CD4-positive, alpha-beta T cell (primary cell): ENCODE measurements at regions not wholly inside any gene's neighbourhood (a gene's known extent, or its start where the extent isn't known, plus 50 kb on each side); places are given as distances from the start of the nearest gene placed in this dataset.

Experiments used
- ATAC-seq: fragments of 200-7000 bp; cut with Tn5 transposase; one replicate; pipeline ENCODE4 v1.10.0; 2022; ENCODE audit warnings: mild to moderate bottlenecking; ENCODE audit not compliant: poor library complexity
- CTCF ChIA-PET: fragments of 350-600 bp; sonication (Branson Sonifier 250); formaldehyde crosslinking; loops from one replicate; lab custom pipeline; 2021; ENCODE audit warnings: antibody characterized with exemption, inconsistent platforms; lab: Charles Lee
- POLR2A ChIA-PET: fragments of 350-600 bp; sonication (Branson Sonifier 250); formaldehyde crosslinking; loops from one replicate; lab custom pipeline; 2021; ENCODE audit warnings: antibody characterized with exemption, inconsistent platforms; lab: Charles Lee
- DNase-seq, 14 experiments: peaks; one replicate each; pipeline ENCODE4 v3.0.0-alpha.2; 2013 to 2020; ENCODE audit warnings: mixed read lengths in 2 of 14
- H3K27ac ChIP-seq, 2 donors: one replicate each; pipeline versions ENCODE4 v1.5.1 to v1.7.0; 2013; ENCODE audit warnings: low read length in 2 of 2, low read depth in 1 of 2, mild to moderate bottlenecking in 1 of 2
- H3K27me3 ChIP-seq, 2 experiments: 1 replicate in 1 of 2; 2 replicates in 1 of 2; pipeline versions ENCODE4 v1.6.1 to v1.7.0; 2013; ENCODE audit warnings: low read length in 2 of 2, control low read depth in 1 of 2, mild to moderate bottlenecking in 1 of 2, moderate library complexity in 1 of 2; ENCODE audit not compliant: insufficient read depth in 2 of 2, control insufficient read depth in 1 of 2
- H3K36me3 ChIP-seq: one replicate; pipeline ENCODE4 v1.6.1; 2013; ENCODE audit warnings: low read length, control low read depth; ENCODE audit not compliant: insufficient read depth
- H3K4me1 ChIP-seq: one replicate; pipeline ENCODE4 v1.6.1; 2013; ENCODE audit warnings: low read length, control low read depth; ENCODE audit not compliant: insufficient read depth
- H3K4me3 ChIP-seq: one replicate; pipeline ENCODE4 v1.5.1; 2013; ENCODE audit warnings: mild to moderate bottlenecking, low read length, moderate library complexity
- H3K9me3 ChIP-seq, 2 experiments: 1 replicate in 1 of 2; 2 replicates in 1 of 2; pipeline versions ENCODE4 v1.6.1 to v1.7.0; 2013; ENCODE audit warnings: low read length in 2 of 2, mild to moderate bottlenecking in 2 of 2, control low read depth in 1 of 2, moderate library complexity in 1 of 2; ENCODE audit not compliant: control insufficient read depth in 1 of 2, insufficient read depth in 1 of 2
- H3K27ac Mint-ChIP-seq: one replicate; pipeline ENCODE4 v1.8.0; 2020; ENCODE audit warnings: mixed read lengths
- H3K27me3 Mint-ChIP-seq: one replicate; pipeline ENCODE4 v1.8.0; 2021; ENCODE audit warnings: mixed read lengths
- H3K36me3 Mint-ChIP-seq: one replicate; pipeline ENCODE4 v1.8.0; 2021; ENCODE audit warnings: low read depth, mixed read lengths
- H3K4me1 Mint-ChIP-seq: one replicate; pipeline ENCODE4 v1.8.0; 2021; ENCODE audit warnings: low read depth, mixed read lengths
- H3K4me3 Mint-ChIP-seq: one replicate; pipeline ENCODE4 v1.8.0; 2020; ENCODE audit warnings: mild to moderate bottlenecking, mixed read lengths
- H3K9me3 Mint-ChIP-seq: one replicate; pipeline ENCODE4 v1.8.0; 2020; ENCODE audit warnings: mixed read lengths
- CTCF ChIP-seq: fragments of 200-600 bp; IDR thresholded peaks from one replicate; pipeline ENCODE4 v1.8.0; 2022; ENCODE audit warnings: antibody characterized with exemption, mild to moderate bottlenecking
- intact Hi-C, 2 experiments: fragments of 100-400 bp; cut with DNase I in 1 of 2; cut with micrococcal nuclease in 1 of 2; formaldehyde crosslinking; loops; one replicate each; pipeline versions ENCODE4 v1.15.1 to v1.9.0; 2023 to 2025; cut with DNase I, micrococcal nuclease

GRCh38 chr6:166005401-166005943 lies 162.2 kb downstream of the TBXT start:
- Mint-ChIP-seq H3K36me3 (no peaks in the 10 kb centered on the region), H3K9me3 (no peaks in the 10 kb centered on the region), H3K4me3 (no peak overlapping the region), H3K27me3 (peaks cover 60% of the 10 kb centered on the region), H3K4me1 (peaks cover 4% of the 10 kb centered on the region), H3K27ac (no peak overlapping the region)
- ATAC-seq (no peak), DNase-seq (no peak)
- CTCF ChIA-PET, result no interaction called here
- intact Hi-C loops, result no loop called here
- Histone ChIP-seq H3K9me3 (peaks cover 0 to 24% of the 10 kb centered on the region in 2 experiments), H3K4me1 (no peaks in the 10 kb centered on the region), H3K36me3 (no peaks in the 10 kb centered on the region), H3K27ac (no peak overlapping the region), H3K27me3 (peaks cover 17 to 53% of the 10 kb centered on the region in 2 experiments), H3K4me3 (no peak overlapping the region)
- POLR2A ChIA-PET, result no interaction called here
- no peak for TF ChIP-seq CTCF

DNA sequence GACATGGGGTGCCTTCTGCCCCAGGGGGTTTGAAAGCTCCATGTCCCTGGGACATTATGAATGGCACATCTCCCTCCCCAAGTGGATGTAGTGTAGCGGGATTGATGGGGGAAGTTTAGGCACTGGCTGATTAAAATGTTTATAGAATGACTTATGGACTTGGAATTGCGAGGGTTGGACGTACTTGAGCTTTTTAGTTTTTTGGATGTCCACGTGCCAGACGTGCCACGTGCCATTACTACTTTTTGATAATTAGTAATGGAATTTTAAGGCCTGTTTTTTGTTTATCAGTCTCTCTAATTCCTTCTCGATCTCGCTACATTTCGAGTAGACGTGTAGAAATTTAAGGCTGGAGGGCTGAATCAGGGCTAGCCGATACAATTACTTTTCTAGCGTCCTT lies 162.8 kb downstream of the TBXT start:
- no peak for TF ChIP-seq CTCF
- CTCF ChIA-PET, result no interaction called here
- no peak for ATAC-seq
- Mint-ChIP-seq H3K27me3 (peaks cover 60% of the 10 kb centered on the region), H3K4me1 (peaks cover 4% of the 10 kb centered on the region), H3K9me3 (no peaks in the 10 kb centered on the region), H3K27ac (no peak overlapping the region), H3K4me3 (no peak overlapping the region), H3K36me3 (no peaks in the 10 kb centered on the region)
- H3K9me3 ChIP-seq, result peaks cover 0 to 24% of the 10 kb centered on the region in 2 experiments
- no peaks in the 10 kb centered on the region for H3K36me3 ChIP-seq
- peaks cover 17 to 47% of the 10 kb centered on the region in 2 experiments for H3K27me3 ChIP-seq
- no peak for DNase-seq
- H3K27ac ChIP-seq, result no peak overlapping the region
- intact Hi-C loops, result no loop called here
- no peak overlapping the region for H3K4me3 ChIP-seq
- POLR2A ChIA-PET, result no interaction called here
- H3K4me1 ChIP-seq, result no peaks in the 10 kb centered on the region

DNA sequence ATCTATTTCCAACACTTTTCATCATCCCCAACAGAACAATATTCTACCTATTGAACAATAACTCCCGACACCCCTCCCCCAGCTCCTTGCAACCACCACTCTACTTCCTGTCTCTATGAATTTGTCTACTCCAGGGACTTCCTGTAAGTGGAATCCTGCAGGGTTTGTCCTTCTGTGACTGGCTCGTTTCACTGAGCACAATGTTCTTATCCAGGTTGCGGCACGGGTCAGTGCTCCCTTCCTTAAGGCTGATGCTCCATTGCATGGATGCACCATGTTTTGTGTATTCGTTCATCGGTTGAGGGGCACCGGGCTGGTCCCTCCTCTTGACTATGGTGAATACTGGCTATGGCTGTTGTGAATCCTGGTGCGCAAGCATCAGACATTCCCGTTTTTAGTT lies 163.2 kb downstream of the TBXT start:
- H3K27me3 Mint-ChIP-seq, result peaks cover 56% of the 10 kb centered on the region
- CTCF ChIA-PET, result no interaction called here
- no peak for TF ChIP-seq CTCF
- H3K4me3 Mint-ChIP-seq, result no peak overlapping the region
- intact Hi-C loops, result no loop called here
- no peak for ATAC-seq
- Histone ChIP-seq H3K9me3 (peaks cover 0 to 24% of the 10 kb centered on the region in 2 experiments), H3K4me3 (no peak overlapping the region), H3K36me3 (no peaks in the 10 kb centered on the region), H3K27ac (no peak overlapping the region), H3K27me3 (peaks cover 17 to 43% of the 10 kb centered on the region in 2 experiments), H3K4me1 (no peaks in the 10 kb centered on the region)
- peaks cover 4% of the 10 kb centered on the region for H3K4me1 Mint-ChIP-seq
- POLR2A ChIA-PET, result no interaction called here
- H3K9me3 Mint-ChIP-seq, result no peaks in the 10 kb centered on the region
- no peak for DNase-seq
- H3K36me3 Mint-ChIP-seq, result no peaks in the 10 kb centered on the region
- H3K27ac Mint-ChIP-seq, result no peak overlapping the region
